ENCODE measurements at regions not wholly inside any gene's neighbourhood (a gene's known extent, or its start where the extent isn't known, plus 50 kb on each side); places are given as distances from the start of the nearest gene placed in this dataset.

DNA sequence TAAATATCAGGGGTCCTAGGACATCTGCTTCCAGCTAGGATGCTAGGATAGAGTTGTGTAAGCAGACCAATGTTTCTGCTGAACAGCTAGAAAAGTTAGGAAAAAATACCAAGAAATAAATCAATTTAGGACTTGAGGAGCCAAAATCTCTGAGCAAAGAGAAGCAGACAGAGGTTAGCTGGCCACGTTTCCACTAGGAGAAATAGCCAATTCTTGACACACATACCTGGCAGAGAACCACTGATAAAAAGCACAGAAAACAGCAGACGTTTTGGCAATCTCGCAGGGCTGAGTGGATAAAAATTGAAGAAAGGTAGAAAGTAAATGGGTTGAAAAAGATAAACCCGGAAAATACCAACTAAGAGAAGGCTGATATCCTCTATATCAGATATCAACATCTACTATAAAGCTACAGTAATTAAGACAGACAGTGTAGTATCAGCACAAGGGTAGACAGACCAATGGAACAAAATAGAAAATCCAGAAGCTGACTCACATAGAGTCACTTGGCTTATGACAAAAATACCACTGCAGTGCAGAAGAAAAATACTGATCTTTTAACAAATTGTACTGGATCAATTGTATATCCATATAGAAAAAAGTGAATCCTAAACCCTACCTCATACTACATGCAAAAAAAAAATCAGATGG is 306.1 kb upstream of the KLHL29 start:
- TF ChIP-seq, protein P1, sequence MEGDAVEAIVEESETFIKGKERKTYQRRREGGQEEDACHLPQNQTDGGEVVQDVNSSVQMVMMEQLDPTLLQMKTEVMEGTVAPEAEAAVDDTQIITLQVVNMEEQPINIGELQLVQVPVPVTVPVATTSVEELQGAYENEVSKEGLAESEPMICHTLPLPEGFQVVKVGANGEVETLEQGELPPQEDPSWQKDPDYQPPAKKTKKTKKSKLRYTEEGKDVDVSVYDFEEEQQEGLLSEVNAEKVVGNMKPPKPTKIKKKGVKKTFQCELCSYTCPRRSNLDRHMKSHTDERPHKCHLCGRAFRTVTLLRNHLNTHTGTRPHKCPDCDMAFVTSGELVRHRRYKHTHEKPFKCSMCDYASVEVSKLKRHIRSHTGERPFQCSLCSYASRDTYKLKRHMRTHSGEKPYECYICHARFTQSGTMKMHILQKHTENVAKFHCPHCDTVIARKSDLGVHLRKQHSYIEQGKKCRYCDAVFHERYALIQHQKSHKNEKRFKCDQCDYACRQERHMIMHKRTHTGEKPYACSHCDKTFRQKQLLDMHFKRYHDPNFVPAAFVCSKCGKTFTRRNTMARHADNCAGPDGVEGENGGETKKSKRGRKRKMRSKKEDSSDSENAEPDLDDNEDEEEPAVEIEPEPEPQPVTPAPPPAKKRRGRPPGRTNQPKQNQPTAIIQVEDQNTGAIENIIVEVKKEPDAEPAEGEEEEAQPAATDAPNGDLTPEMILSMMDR (IDR thresholded peaks at IDR 0.05 in 4 of 5, conservative IDR thresholded peaks at IDR 0.05 in 1 of 5): no peak
- TF ChIP-seq POLR2A (IDR thresholded peaks at IDR 0.05): no peak

Data from gastrocnemius medialis (tissue), 4 donors.